ENCODE measurements at regions not wholly inside any gene's neighbourhood (a gene's known extent, or its start where the extent isn't known, plus 50 kb on each side); places are given as distances from the start of the nearest gene placed in this dataset.

GRCh38 chr9:17081814-17082213, 53.0 kb upstream of the CNTLN start:
- in situ Hi-C loops (cut with HindIII; ENCODE audit: low pct_unique_long_range_greater_than_20kb, low sequenced_read_pairs) (no loop called here), intact Hi-C loops (cut with micrococcal nuclease; ENCODE audit: unreplicated experiment) (no loop called here)
- Histone ChIP-seq H3K9me3 (ENCODE audit: control insufficient read depth, insufficient read depth, low read depth, low read length) (no peaks in the 10 kb centered on the region), H3K4me1 (ENCODE audit: control insufficient read depth, insufficient read depth, low read length) (no peaks in the 10 kb centered on the region), H3K36me3 (ENCODE audit: control insufficient read depth, insufficient read depth, low read length) (no peaks in the 10 kb centered on the region), H3K27me3 (ENCODE audit: control insufficient read depth, insufficient read depth, low read length) (no peaks in the 10 kb centered on the region), H3K27ac (ENCODE audit: low read length) (no peak overlapping the region), H3K4me3 (ENCODE audit: low read depth in 2 of 2, low read length in 2 of 2) (no peak overlapping the region)
- ATAC-seq (no peak), DNase-seq (ENCODE audit: low read depth, low spot score) (no peak)
- ChIA-PET POLR2A (no interaction called here), CTCF (no interaction called here)
- no TSS peak for BruUV-seq (replicated peaks)
- TF ChIP-seq TCF7L2 (IDR thresholded peaks at IDR 0.05; ENCODE audit: low read depth, low read length) (no peak), CTCF (IDR thresholded peaks at IDR 0.05) (no peak), POLR2AphosphoS5 (IDR thresholded peaks at IDR 0.05; ENCODE audit: low read depth, low read length) (no peak), REST (IDR thresholded peaks at IDR 0.05; ENCODE audit: insufficient read depth in 1 of 2, low read depth in 2 of 2, low read length in 1 of 2) (no peak), SIN3A (IDR thresholded peaks at IDR 0.05; ENCODE audit: borderline replicate concordance, insufficient read depth, low read depth, low read length) (no peak)

GRCh38 chr9:17081351-17081750, 53.5 kb upstream of the CNTLN start:
- TF ChIP-seq SIN3A (IDR thresholded peaks at IDR 0.05; ENCODE audit: borderline replicate concordance, insufficient read depth, low read depth, low read length) (no peak), CTCF (IDR thresholded peaks at IDR 0.05) (no peak), POLR2AphosphoS5 (IDR thresholded peaks at IDR 0.05; ENCODE audit: low read depth, low read length) (no peak), REST (IDR thresholded peaks at IDR 0.05; ENCODE audit: insufficient read depth in 1 of 2, low read depth in 2 of 2, low read length in 1 of 2) (no peak), TCF7L2 (IDR thresholded peaks at IDR 0.05; ENCODE audit: low read depth, low read length) (no peak)
- POLR2A ChIA-PET: no interaction called here
- BruUV-seq (replicated peaks): no TSS peak

More at GRCh38 chr9:17081351-17081750, 53.5 kb upstream of the CNTLN start:
- DNase-seq (ENCODE audit: low read depth, low spot score) (no peak), ATAC-seq (no peak)
- no peaks in the 10 kb centered on the region for H3K4me1 ChIP-seq (ENCODE audit: control insufficient read depth, insufficient read depth, low read length)
- no peaks in the 10 kb centered on the region for H3K9me3 ChIP-seq (ENCODE audit: control insufficient read depth, insufficient read depth, low read depth, low read length)
- CTCF ChIA-PET: no interaction called here
- H3K27ac ChIP-seq (ENCODE audit: low read length): no peak overlapping the region
- intact Hi-C loops (cut with micrococcal nuclease; ENCODE audit: unreplicated experiment): no loop called here
- no peak overlapping the region for H3K4me3 ChIP-seq (ENCODE audit: low read depth in 2 of 2, low read length in 2 of 2)
- in situ Hi-C loops (cut with HindIII; ENCODE audit: low pct_unique_long_range_greater_than_20kb, low sequenced_read_pairs): no loop called here
- no peaks in the 10 kb centered on the region for H3K27me3 ChIP-seq (ENCODE audit: control insufficient read depth, insufficient read depth, low read length)
- no peaks in the 10 kb centered on the region for H3K36me3 ChIP-seq (ENCODE audit: control insufficient read depth, insufficient read depth, low read length)
